ENCODE measurements at regions not wholly inside any gene's neighbourhood (a gene's known extent, or its start where the extent isn't known, plus 50 kb on each side); places are given as distances from the start of the nearest gene placed in this dataset.

DNA sequence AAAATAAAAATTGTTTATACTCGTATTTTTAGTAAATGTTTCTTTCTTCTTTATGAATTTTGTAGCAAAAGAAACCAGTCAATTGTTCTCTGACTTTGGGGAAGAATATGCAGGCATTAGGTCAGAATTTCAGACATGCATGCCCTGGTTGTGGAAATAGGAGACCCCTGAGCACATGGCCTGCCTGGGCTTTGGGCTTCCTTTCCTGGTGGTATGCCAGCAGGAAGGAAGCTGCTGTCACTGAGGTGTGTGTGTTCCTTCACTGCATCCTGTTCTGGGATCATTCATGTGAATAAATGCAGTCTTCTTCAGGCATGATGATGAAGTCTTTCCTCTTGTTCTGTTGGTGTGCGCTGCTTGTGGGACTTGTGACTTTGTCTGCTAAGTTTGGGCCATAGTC is 920.2 kb upstream of the VRK2 start:
- Histone ChIP-seq H3K4me1 (ENCODE audit: insufficient read depth) (no peaks in the 10 kb centered on the region), H3K36me3 (no peaks in the 10 kb centered on the region), H3K27me3 (no peaks in the 10 kb centered on the region), H3K9me3 (no peaks in the 10 kb centered on the region), H3K4me3 (no peak overlapping the region), H3K27ac (no peak overlapping the region)
- intact Hi-C loops (cut with DNase I): no loop called here
- TF ChIP-seq EP300 (IDR thresholded peaks at IDR 0.05): no peak
- TF ChIP-seq POLR2A (IDR thresholded peaks at IDR 0.05): no peak
- 84 to 92% (median 92%) methylated on average over 2 of the region's 2 CpGs for WGBS, 3 donors
- DNase-seq: no peak

GRCh38 chr2:57139179-57139578 is 907.4 kb upstream of the VRK2 start:
- Histone ChIP-seq H3K27me3 (no peaks in the 10 kb centered on the region), H3K9me3 (no peaks in the 10 kb centered on the region), H3K4me1 (ENCODE audit: insufficient read depth) (no peaks in the 10 kb centered on the region), H3K27ac (no peak overlapping the region), H3K36me3 (no peaks in the 10 kb centered on the region), H3K4me3 (no peak overlapping the region)
- WGBS, 3 donors: 32 to 52% (median 45%) methylated on average over 1 of the region's 1 CpG
- no peak for DNase-seq
- intact Hi-C loops (cut with DNase I): no loop called here
- TF ChIP-seq POLR2A (IDR thresholded peaks at IDR 0.05): no peak
- TF ChIP-seq CTCF (IDR thresholded peaks at IDR 0.05): no peak
- TF ChIP-seq EP300 (IDR thresholded peaks at IDR 0.05): no peak

- intact Hi-C loops (cut with DNase I): no loop called here
These were observed 905.3 kb upstream of the VRK2 start for GRCh38 chr2:57141269-57141668.

GRCh38 chr2:57146951-57147350 is 899.7 kb upstream of the VRK2 start:
- H3K4me1 ChIP-seq (ENCODE audit: insufficient read depth): no peaks in the 10 kb centered on the region
- H3K9me3 ChIP-seq: no peaks in the 10 kb centered on the region
- 33 to 73% (median 54%) methylated on average over 1 of the region's 1 CpG for WGBS, 3 donors
- H3K4me3 ChIP-seq: no peak overlapping the region
- TF ChIP-seq POLR2A (IDR thresholded peaks at IDR 0.05) (no peak), CTCF (IDR thresholded peaks at IDR 0.05) (no peak), EP300 (IDR thresholded peaks at IDR 0.05) (no peak)
- H3K27ac ChIP-seq: no peak overlapping the region
- no peak for DNase-seq
- no peaks in the 10 kb centered on the region for H3K36me3 ChIP-seq
- no peaks in the 10 kb centered on the region for H3K27me3 ChIP-seq
- intact Hi-C loops (cut with DNase I): no loop called here

More at GRCh38 chr2:57141269-57141668, 905.3 kb upstream of the VRK2 start:
- Histone ChIP-seq H3K36me3 (no peaks in the 10 kb centered on the region), H3K27ac (no peak overlapping the region), H3K27me3 (no peaks in the 10 kb centered on the region), H3K4me3 (no peak overlapping the region), H3K9me3 (no peaks in the 10 kb centered on the region), H3K4me1 (ENCODE audit: insufficient read depth) (no peaks in the 10 kb centered on the region)
- DNase-seq: no peak
- no peak for TF ChIP-seq POLR2A (IDR thresholded peaks at IDR 0.05)
- TF ChIP-seq CTCF (IDR thresholded peaks at IDR 0.05): no peak
- TF ChIP-seq EP300 (IDR thresholded peaks at IDR 0.05): no peak

- Histone ChIP-seq H3K9me3 (no peaks in the 10 kb centered on the region), H3K36me3 (no peaks in the 10 kb centered on the region), H3K27ac (no peak overlapping the region), H3K27me3 (no peaks in the 10 kb centered on the region), H3K4me3 (no peak overlapping the region), H3K4me1 (ENCODE audit: insufficient read depth) (no peaks in the 10 kb centered on the region)
- TF ChIP-seq CTCF (IDR thresholded peaks at IDR 0.05) (no peak), EP300 (IDR thresholded peaks at IDR 0.05) (no peak), POLR2A (IDR thresholded peaks at IDR 0.05) (no peak)
- 77 to 87% (median 80%) methylated on average over 2 of the region's 2 CpGs for WGBS, 3 donors
- no peak for DNase-seq
- intact Hi-C loops (cut with DNase I): no loop called here
These were observed 890.2 kb upstream of the VRK2 start for GRCh38 chr2:57156231-57156924.

Data from ovary (tissue), 7 donors.